SK-N-SH treated with all-trans-retinoic acid at 6 μM for 48 hours (cell line): ENCODE measurements at regions not wholly inside any gene's neighbourhood (a gene's known extent, or its start where the extent isn't known, plus 50 kb on each side); places are given as distances from the start of the nearest gene placed in this dataset.

Source experiments
- ATAC-seq: fragments of 200-7000 bp; cut with Tn5 transposase; 3 replicates; pipeline ENCODE4 v1.9.1; 2020; ENCODE audit warnings: mild to moderate bottlenecking, moderate library complexity
- ARNTL ChIP-seq: fragments of 450-650 bp; formaldehyde crosslinking; IDR thresholded peaks from 2 replicates; pipeline ENCODE4 v1.5.0; 2020; ENCODE audit warnings: low read depth, mild to moderate bottlenecking, moderate library complexity, borderline replicate concordance
- BACH2 ChIP-seq: fragments of 250-450 bp; sonication (Bioruptor Pico); IDR thresholded peaks from 2 replicates; pipeline ENCODE4 v1.9.0; 2021; ENCODE audit warnings: mild to moderate bottlenecking, borderline replicate concordance
- CREB5 ChIP-seq: fragments of 250-450 bp; sonication (Bioruptor Pico); IDR thresholded peaks from 2 replicates; pipeline ENCODE4 v1.5.1; 2020; ENCODE audit warnings: low read depth, mild to moderate bottlenecking, moderate library complexity
- CSDC2 ChIP-seq: fragments of 250-450 bp; sonication (Bioruptor Pico); IDR thresholded peaks from 2 replicates; pipeline ENCODE4 v1.5.0; 2020; ENCODE audit warnings: mild to moderate bottlenecking, moderate library complexity
- CSRNP3 ChIP-seq: fragments of 250-450 bp; sonication (Bioruptor Pico); IDR thresholded peaks from 2 replicates; pipeline ENCODE4 v1.5.1; 2021; ENCODE audit warnings: mild to moderate bottlenecking, moderate library complexity
- ESRRG ChIP-seq: fragments of 250-450 bp; sonication (Bioruptor Pico); IDR thresholded peaks from 2 replicates; pipeline ENCODE4 v1.6.1; 2021; ENCODE audit warnings: mild to moderate bottlenecking
- GLIS3 ChIP-seq: fragments of 250-450 bp; sonication (Bioruptor Pico); IDR thresholded peaks from 2 replicates; pipeline ENCODE4 v1.5.0; 2020; ENCODE audit warnings: mild to moderate bottlenecking, moderate library complexity
- ISL1 ChIP-seq: fragments of 250-450 bp; sonication (Bioruptor Pico); IDR thresholded peaks from 2 replicates; pipeline ENCODE4 v2.1.2; 2022; ENCODE audit warnings: mild to moderate bottlenecking, moderate library complexity
- OSR1 ChIP-seq: fragments of 250-450 bp; sonication (Bioruptor Pico); IDR thresholded peaks from 2 replicates; pipeline ENCODE4 v1.8.0; 2022; ENCODE audit warnings: moderate library complexity, mild to moderate bottlenecking, inconsistent platforms
- PATZ1 ChIP-seq: fragments of 250-450 bp; sonication (Bioruptor Pico); IDR thresholded peaks from 2 replicates; pipeline ENCODE4 v1.8.0; 2020; ENCODE audit warnings: mild to moderate bottlenecking, moderate library complexity, borderline replicate concordance
- POU6F1 ChIP-seq: fragments of 250-450 bp; sonication (Bioruptor Pico); IDR thresholded peaks from 2 replicates; pipeline ENCODE4 v1.8.0; 2021; ENCODE audit warnings: low read depth, mild to moderate bottlenecking, moderate library complexity, borderline replicate concordance
- PPARA ChIP-seq: fragments of 250-450 bp; sonication (Bioruptor Pico); IDR thresholded peaks from 2 replicates; pipeline ENCODE4 v1.5.0; 2020; ENCODE audit warnings: mild to moderate bottlenecking, borderline replicate concordance
- RARB ChIP-seq: fragments of 250-450 bp; sonication (Bioruptor Pico); IDR thresholded peaks from 2 replicates; pipeline ENCODE4 v1.8.0; 2021; ENCODE audit warnings: mild to moderate bottlenecking, moderate library complexity
- SNAI2 ChIP-seq: fragments of 250-450 bp; sonication (Bioruptor Pico); IDR thresholded peaks from 2 replicates; pipeline ENCODE4 v1.5.0; 2020; ENCODE audit warnings: mild to moderate bottlenecking, moderate library complexity
- TCF4 ChIP-seq: fragments of 250-450 bp; sonication (Bioruptor Pico); IDR thresholded peaks from 2 replicates; pipeline ENCODE4 v1.8.0; 2021; ENCODE audit warnings: mild to moderate bottlenecking, moderate library complexity, borderline replicate concordance
- TSHZ2 ChIP-seq: fragments of 250-450 bp; sonication (Bioruptor Pico); IDR thresholded peaks from 2 replicates; pipeline ENCODE4 v1.5.0; 2020; ENCODE audit warnings: mild to moderate bottlenecking, moderate library complexity
- ZC3H10 ChIP-seq: fragments of 250-450 bp; sonication (Bioruptor Pico); IDR thresholded peaks from 2 replicates; pipeline ENCODE4 v1.5.1; 2021; ENCODE audit warnings: mild to moderate bottlenecking, moderate library complexity
- ZFP3 ChIP-seq: fragments of 250-450 bp; sonication (Bioruptor Pico); IDR thresholded peaks from 2 replicates; pipeline ENCODE4 v1.5.0; 2020; ENCODE audit warnings: mild to moderate bottlenecking, moderate library complexity
- ZNF565 ChIP-seq: fragments of 450-650 bp; formaldehyde crosslinking; conservative IDR thresholded peaks from 2 replicates; pipeline ENCODE4 v1.5.0; 2020; ENCODE audit warnings: low read depth, mild to moderate bottlenecking, moderate library complexity
- ZNF70 ChIP-seq: fragments of 450-650 bp; formaldehyde crosslinking; IDR thresholded peaks from 2 replicates; pipeline ENCODE4 v1.5.0; 2020; ENCODE audit warnings: mild to moderate bottlenecking, moderate library complexity
- ZNF8 ChIP-seq: fragments of 450-650 bp; formaldehyde crosslinking; IDR thresholded peaks from 2 replicates; pipeline ENCODE4 v1.5.0; 2020; ENCODE audit warnings: mild to moderate bottlenecking, moderate library complexity

GRCh38 chr16:17563323-17564091 lies 92.7 kb upstream of the XYLT1 start:
- TF ChIP-seq CREB5 (CRISPR knock-in tag) = no peak
- no peak for TF ChIP-seq TCF4 (CRISPR knock-in tag)
- TF ChIP-seq ISL1 (CRISPR knock-in tag) = no peak
- TF ChIP-seq RARB = no peak
- no peak for TF ChIP-seq ZFP3 (CRISPR knock-in tag)
- TF ChIP-seq PATZ1 (CRISPR knock-in tag) = no peak
- no peak for TF ChIP-seq OSR1 (CRISPR knock-in tag)
- TF ChIP-seq CSDC2 (CRISPR knock-in tag) = no peak
- no peak for TF ChIP-seq ZNF565 (CRISPR knock-in tag)
- no peak for TF ChIP-seq BACH2
- no peak for TF ChIP-seq PPARA (CRISPR knock-in tag)
- ATAC-seq = no peak

- no peak for ATAC-seq
- TF ChIP-seq POU6F1 (CRISPR knock-in tag) (no peak), GLIS3 (CRISPR knock-in tag) (no peak)
Measured at GRCh38 chr16:17561056-17561455, 90.3 kb upstream of the XYLT1 start.

GRCh38 chr16:17560548-17560947 lies 89.8 kb upstream of the XYLT1 start:
- no peak for ATAC-seq
- TF ChIP-seq SNAI2 (no peak), CSDC2 (CRISPR knock-in tag) (no peak), TSHZ2 (CRISPR knock-in tag) (no peak), PPARA (CRISPR knock-in tag) (no peak), GLIS3 (CRISPR knock-in tag) (no peak), CSRNP3 (CRISPR knock-in tag) (no peak), POU6F1 (CRISPR knock-in tag) (no peak), ZNF565 (CRISPR knock-in tag) (no peak), OSR1 (CRISPR knock-in tag) (no peak), ZFP3 (CRISPR knock-in tag) (no peak), ZC3H10 (CRISPR knock-in tag) (no peak), ZNF70 (no peak), PATZ1 (CRISPR knock-in tag) (no peak), BACH2 (no peak), ISL1 (CRISPR knock-in tag) (no peak), TCF4 (CRISPR knock-in tag) (no peak), ESRRG (CRISPR knock-in tag) (no peak), ZNF8 (CRISPR knock-in tag) (no peak), ARNTL (CRISPR knock-in tag) (no peak), RARB (no peak)
- TF ChIP-seq, all 23 proteins: peak for 0
